ENCODE measurements at regions not wholly inside any gene's neighbourhood (a gene's known extent, or its start where the extent isn't known, plus 50 kb on each side); places are given as distances from the start of the nearest gene placed in this dataset.

DNA sequence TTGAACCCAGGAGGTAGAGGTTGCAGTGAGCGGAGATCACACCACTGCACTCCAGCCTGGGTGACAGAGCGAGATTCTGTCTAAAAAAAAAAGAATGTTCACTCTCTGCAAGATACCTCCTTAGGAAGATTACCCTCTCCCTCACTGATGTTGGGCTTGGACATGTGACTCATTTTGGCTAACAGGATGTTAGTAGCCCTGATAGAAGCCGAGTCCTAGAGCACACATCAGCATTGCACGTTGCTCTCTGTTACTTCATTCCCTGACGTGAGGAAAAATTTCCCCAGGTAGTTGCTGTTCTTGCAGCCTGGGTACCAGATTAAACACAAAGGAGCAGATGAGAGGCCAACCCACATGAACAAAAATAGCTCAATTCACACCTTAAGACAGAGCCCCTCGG is 78.1 kb upstream of the PRICKLE2 start:
- Histone ChIP-seq H3K9ac (ENCODE audit: insufficient read depth, low read depth, low read length) (no peak overlapping the region), H4K20me1 (ENCODE audit: insufficient read depth, low read length) (no peaks in the 10 kb centered on the region), H3K79me2 (ENCODE audit: insufficient read depth, low read length) (no peaks in the 10 kb centered on the region), H3K27ac (ENCODE audit: extremely low read length, insufficient read depth, low read length) (no peak overlapping the region), H3K4me2 (ENCODE audit: low read depth, low read length) (no peak overlapping the region), H2AFZ (ENCODE audit: low read length) (no peak overlapping the region), H3K9me3 (ENCODE audit: low read length) (no peaks in the 10 kb centered on the region), H3K4me3 (replicated peaks in 1 of 3; ENCODE audit: insufficient read depth in 1 of 3, low read depth in 2 of 3, low read length in 3 of 3) (no peak overlapping the region), H3K27me3 (ENCODE audit: control insufficient read depth in 1 of 2, insufficient read depth in 2 of 2, low read length in 2 of 2) (no peaks in the 10 kb centered on the region), H3K36me3 (replicated peaks in 1 of 2; ENCODE audit: control insufficient read depth in 1 of 2, insufficient read depth in 2 of 2, low read length in 2 of 2) (no peaks in the 10 kb centered on the region), H3K4me1 (ENCODE audit: insufficient read depth, low read length) (no peaks in the 10 kb centered on the region)
- TF ChIP-seq ZFP36 (IDR thresholded peaks at IDR 0.05; ENCODE audit: borderline replicate concordance, low read depth, low read length, partially characterized antibody), result no peak
- no peak for TF ChIP-seq PAWR (CRISPR knock-in tag; IDR thresholded peaks at IDR 0.05; ENCODE audit: borderline replicate concordance)
- TF ChIP-seq XBP1 (CRISPR knock-in tag; IDR thresholded peaks at IDR 0.05), result no peak
- TF ChIP-seq RBM39 (IDR thresholded peaks at IDR 0.05; ENCODE audit: low read depth, low read length, poor library complexity, severe bottlenecking), result no peak
- no peak for TF ChIP-seq GATAD1 (CRISPR knock-in tag; IDR thresholded peaks at IDR 0.05)
- TF ChIP-seq GTF2F1 (IDR thresholded peaks at IDR 0.05; ENCODE audit: low read length), result no peak
- no peak for TF ChIP-seq ZNF10 (CRISPR knock-in tag; IDR thresholded peaks at IDR 0.05; ENCODE audit: borderline replicate concordance, low read depth)
- TF ChIP-seq, protein P1, sequence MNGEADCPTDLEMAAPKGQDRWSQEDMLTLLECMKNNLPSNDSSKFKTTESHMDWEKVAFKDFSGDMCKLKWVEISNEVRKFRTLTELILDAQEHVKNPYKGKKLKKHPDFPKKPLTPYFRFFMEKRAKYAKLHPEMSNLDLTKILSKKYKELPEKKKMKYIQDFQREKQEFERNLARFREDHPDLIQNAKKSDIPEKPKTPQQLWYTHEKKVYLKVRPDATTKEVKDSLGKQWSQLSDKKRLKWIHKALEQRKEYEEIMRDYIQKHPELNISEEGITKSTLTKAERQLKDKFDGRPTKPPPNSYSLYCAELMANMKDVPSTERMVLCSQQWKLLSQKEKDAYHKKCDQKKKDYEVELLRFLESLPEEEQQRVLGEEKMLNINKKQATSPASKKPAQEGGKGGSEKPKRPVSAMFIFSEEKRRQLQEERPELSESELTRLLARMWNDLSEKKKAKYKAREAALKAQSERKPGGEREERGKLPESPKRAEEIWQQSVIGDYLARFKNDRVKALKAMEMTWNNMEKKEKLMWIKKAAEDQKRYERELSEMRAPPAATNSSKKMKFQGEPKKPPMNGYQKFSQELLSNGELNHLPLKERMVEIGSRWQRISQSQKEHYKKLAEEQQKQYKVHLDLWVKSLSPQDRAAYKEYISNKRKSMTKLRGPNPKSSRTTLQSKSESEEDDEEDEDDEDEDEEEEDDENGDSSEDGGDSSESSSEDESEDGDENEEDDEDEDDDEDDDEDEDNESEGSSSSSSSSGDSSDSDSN (CRISPR knock-in tag; IDR thresholded peaks at IDR 0.05), result no peak
- no peak for TF ChIP-seq CBX2 (IDR thresholded peaks at IDR 0.05; ENCODE audit: low read depth, low read length)
- TF ChIP-seq CBX2 (CRISPR knock-in tag; IDR thresholded peaks at IDR 0.05; ENCODE audit: low read depth), result no peak
- TF ChIP-seq, protein P2, sequence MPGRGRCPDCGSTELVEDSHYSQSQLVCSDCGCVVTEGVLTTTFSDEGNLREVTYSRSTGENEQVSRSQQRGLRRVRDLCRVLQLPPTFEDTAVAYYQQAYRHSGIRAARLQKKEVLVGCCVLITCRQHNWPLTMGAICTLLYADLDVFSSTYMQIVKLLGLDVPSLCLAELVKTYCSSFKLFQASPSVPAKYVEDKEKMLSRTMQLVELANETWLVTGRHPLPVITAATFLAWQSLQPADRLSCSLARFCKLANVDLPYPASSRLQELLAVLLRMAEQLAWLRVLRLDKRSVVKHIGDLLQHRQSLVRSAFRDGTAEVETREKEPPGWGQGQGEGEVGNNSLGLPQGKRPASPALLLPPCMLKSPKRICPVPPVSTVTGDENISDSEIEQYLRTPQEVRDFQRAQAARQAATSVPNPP (CRISPR knock-in tag; IDR thresholded peaks at IDR 0.05), result no peak
- TF ChIP-seq ZSCAN21 (CRISPR knock-in tag; IDR thresholded peaks at IDR 0.05; ENCODE audit: borderline replicate concordance), result no peak
- TF ChIP-seq MAF1 (CRISPR knock-in tag; IDR thresholded peaks at IDR 0.05; ENCODE audit: borderline replicate concordance), result no peak
- TF ChIP-seq, protein P3, sequence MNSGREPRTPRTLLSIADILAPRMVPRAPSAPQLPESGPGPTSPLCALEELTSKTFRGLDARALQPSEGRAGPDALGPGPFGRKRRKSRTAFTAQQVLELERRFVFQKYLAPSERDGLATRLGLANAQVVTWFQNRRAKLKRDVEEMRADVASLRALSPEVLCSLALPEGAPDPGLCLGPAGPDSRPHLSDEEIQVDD (CRISPR knock-in tag; IDR thresholded peaks at IDR 0.05; ENCODE audit: borderline replicate concordance), result no peak
- in situ Hi-C loops (cut with HindIII; ENCODE audit: extremely low pct_ligation_motif_present, low pct_unique_long_range_greater_than_20kb), result no loop called here
- POLR2A ChIA-PET, result no interaction called here
- FAIRE-seq (no peak), DNase-seq (ENCODE audit: low spot score) (no peak), ATAC-seq (no peak)
- intact Hi-C loops (cut with micrococcal nuclease; ENCODE audit: unreplicated experiment), result no loop called here
- CTCF ChIA-PET (ENCODE audit: low intra/inter-chr PET ratio, low total read pairs), result no interaction called here
- BruUV-seq (replicated peaks), result no TSS peak
- 18% methylated on average over 5 of the region's 6 CpGs for WGBS (ENCODE audit: low lambda C conversion rate)

All from HepG2 (cell line).